Erythroblast (primary cell): ENCODE measurements at regions not wholly inside any gene's neighbourhood (a gene's known extent, or its start where the extent isn't known, plus 50 kb on each side); places are given as distances from the start of the nearest gene placed in this dataset.

Source experiments
- GATA1 ChIP-seq: IDR thresholded peaks from 2 replicates; pipeline ENCODE4 v1.6.1; 2011; ENCODE audit warnings: low read depth, mild to moderate bottlenecking, control low read depth, low read length, moderate library complexity
- POLR2A ChIP-seq: IDR thresholded peaks from 2 replicates; pipeline ENCODE4 v1.6.1; 2011; ENCODE audit warnings: mild to moderate bottlenecking, low read length

GRCh38 chr3:66582721-66583423 is 82.0 kb upstream of the LRIG1 start:
- TF ChIP-seq POLR2A: no peak
- TF ChIP-seq GATA1: no peak
